Lower leg skin (tissue), 4 donors: ENCODE measurements at regions not wholly inside any gene's neighbourhood (a gene's known extent, or its start where the extent isn't known, plus 50 kb on each side); places are given as distances from the start of the nearest gene placed in this dataset.

Source experiments
- DNase-seq, 2 donors: peaks; one replicate each; pipeline ENCODE4 v3.0.0-alpha.2; 2019; ENCODE audit warnings: low spot score in 2 of 2
- H3K4me3 ChIP-seq: fragments of 200-600 bp; sonication (generic); 2 replicates; pipeline ENCODE4 v1.5.1; 2017; ENCODE audit warnings: mild to moderate bottlenecking, low read depth; ENCODE audit not compliant: poor library complexity, severe bottlenecking
- POLR2A ChIP-seq, 2 donors: fragments of 450-650 bp; IDR thresholded peaks; one replicate each; pipeline ENCODE4 v1.6.1; 2016 to 2017; ENCODE audit warnings: antibody characterized with exemption in 2 of 2, mild to moderate bottlenecking in 1 of 2, moderate library complexity in 1 of 2
- WGBS, 2 donors: methylation state at CpG; one replicate each; pipeline ENCODE4 v1.1.5; 2018; 5-methylcytosine and 5-hydroxymethylcytosine counted together
- intact Hi-C: fragments of 100-400 bp; cut with DNase I; formaldehyde crosslinking; loops from one replicate; pipeline ENCODE4 v1.15.0; 2023; ENCODE audit warnings: low total_unique reads
- TF ChIP-seq, protein P1 (sequence below), 3 donors: fragments of 450-650 bp; IDR thresholded peaks; one replicate each; pipeline ENCODE4 v1.5.1; 2016; ENCODE audit warnings: antibody characterized with exemption in 3 of 3, mild to moderate bottlenecking in 3 of 3, moderate library complexity in 2 of 3

DNA sequence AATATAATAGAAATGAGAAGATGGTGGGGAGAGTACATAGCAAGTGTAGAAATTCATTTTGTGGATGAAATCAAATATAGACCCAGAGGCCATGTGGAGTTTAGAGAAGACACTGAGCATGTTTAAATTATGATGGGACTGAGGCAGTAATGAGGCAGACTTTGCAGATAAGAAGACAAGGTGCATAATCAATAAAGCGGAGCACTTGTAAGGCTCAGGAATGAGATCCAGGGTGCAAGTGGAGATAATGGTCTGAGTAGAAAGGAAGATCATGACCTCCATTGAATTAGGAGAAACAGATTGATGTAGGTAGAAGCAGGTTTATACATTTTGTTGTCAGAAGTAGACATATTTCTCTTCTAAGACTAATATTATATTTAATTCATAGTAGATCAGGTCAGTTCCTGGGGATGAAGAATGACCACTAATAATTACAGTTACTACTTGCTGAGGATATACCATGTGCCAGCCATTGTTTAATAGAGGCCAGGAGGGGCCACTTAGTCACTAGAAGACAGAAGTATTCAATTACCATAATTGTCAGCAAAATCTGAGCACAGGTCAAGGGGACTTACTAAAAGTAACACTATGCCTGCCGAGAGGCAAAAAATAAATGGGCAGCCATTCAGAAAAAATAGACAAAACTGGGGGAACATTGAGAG, 479.8 kb downstream of the DNAH5 start:
- no peak overlapping the region for H3K4me3 ChIP-seq
- TF ChIP-seq POLR2A (IDR thresholded peaks at IDR 0.05), result no peak
- TF ChIP-seq, protein P1, sequence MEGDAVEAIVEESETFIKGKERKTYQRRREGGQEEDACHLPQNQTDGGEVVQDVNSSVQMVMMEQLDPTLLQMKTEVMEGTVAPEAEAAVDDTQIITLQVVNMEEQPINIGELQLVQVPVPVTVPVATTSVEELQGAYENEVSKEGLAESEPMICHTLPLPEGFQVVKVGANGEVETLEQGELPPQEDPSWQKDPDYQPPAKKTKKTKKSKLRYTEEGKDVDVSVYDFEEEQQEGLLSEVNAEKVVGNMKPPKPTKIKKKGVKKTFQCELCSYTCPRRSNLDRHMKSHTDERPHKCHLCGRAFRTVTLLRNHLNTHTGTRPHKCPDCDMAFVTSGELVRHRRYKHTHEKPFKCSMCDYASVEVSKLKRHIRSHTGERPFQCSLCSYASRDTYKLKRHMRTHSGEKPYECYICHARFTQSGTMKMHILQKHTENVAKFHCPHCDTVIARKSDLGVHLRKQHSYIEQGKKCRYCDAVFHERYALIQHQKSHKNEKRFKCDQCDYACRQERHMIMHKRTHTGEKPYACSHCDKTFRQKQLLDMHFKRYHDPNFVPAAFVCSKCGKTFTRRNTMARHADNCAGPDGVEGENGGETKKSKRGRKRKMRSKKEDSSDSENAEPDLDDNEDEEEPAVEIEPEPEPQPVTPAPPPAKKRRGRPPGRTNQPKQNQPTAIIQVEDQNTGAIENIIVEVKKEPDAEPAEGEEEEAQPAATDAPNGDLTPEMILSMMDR (IDR thresholded peaks at IDR 0.05), result no peak
- no peak for DNase-seq
- intact Hi-C loops, result no loop called here
- WGBS, 2 donors, result 80 to 83% methylated on average over 2 of the region's 2 CpGs

DNA sequence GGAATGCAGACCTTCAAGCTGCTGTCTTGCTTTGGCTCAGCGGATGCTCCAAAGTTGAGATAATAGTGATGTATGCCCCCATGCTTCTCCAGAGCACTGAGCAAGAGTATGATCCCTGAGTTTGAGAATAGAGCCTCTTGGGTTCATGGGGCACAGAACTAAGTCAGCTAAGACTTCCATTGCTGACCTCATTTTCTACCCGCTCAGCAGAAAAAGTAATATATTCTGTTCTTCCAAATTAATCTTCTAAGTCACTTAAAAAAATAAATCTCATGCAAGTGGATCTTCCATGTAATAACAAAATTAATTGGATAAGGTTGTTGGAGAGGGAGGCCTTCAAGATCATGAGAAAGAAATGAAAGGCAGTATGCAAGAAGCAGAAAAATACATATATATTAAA, 483.9 kb downstream of the DNAH5 start:
- DNase-seq, result no peak
- intact Hi-C loops, result no loop called here
- no peak overlapping the region for H3K4me3 ChIP-seq
- TF ChIP-seq, protein P1 (IDR thresholded peaks at IDR 0.05), result no peak
- no peak for TF ChIP-seq POLR2A (IDR thresholded peaks at IDR 0.05)
- 72 to 77% methylated on average over 2 of the region's 2 CpGs for WGBS, 2 donors

DNA sequence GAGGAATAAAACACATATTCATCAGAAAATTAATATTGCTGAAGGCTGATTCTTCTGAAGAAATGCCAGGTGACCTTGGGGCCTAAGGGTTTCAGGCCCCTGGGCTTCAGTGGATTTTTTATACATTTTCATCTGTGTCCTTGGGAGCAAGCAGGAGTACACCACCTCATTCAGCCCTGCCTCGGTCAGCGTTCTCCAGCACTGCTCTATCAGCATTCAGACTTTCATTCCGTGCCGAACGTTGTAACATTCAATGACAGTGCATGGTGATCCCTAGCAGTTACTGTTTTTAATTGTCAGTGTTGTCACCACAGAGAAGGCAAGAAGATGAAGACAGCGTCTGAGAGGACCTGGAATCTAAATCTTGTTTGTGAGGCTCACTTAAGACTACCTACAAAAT, 490.4 kb downstream of the DNAH5 start:
- intact Hi-C loops, result no loop called here
- TF ChIP-seq, protein P1 (IDR thresholded peaks at IDR 0.05), result no peak
- no peak for TF ChIP-seq POLR2A (IDR thresholded peaks at IDR 0.05)
- no peak overlapping the region for H3K4me3 ChIP-seq
- 76 to 89% methylated on average over 6 of the region's 6 CpGs for WGBS, 2 donors
- DNase-seq, result no peak

DNA sequence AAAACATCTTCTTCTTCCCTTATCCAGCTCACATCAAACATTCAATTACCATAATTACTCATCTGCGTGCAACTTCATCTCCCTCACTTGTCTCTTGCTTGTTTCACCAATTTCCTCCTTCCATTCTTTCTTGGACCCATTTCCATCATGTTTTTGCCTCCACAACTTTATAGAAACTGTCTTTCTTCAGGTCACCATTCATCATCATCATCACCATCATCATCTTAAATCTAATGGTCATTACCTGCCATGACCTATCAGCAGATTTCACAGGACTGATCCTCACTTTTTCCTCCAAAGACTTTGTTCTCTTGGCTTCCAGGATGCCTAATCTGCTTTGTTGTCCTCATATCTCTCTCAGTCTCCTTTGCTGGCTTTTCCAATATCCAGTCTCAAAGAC, 495.6 kb downstream of the DNAH5 start:
- intact Hi-C loops, result no loop called here
- no peak for DNase-seq
- H3K4me3 ChIP-seq, result no peak overlapping the region
- WGBS, 2 donors, result 77 to 89% methylated on average over 1 of the region's 1 CpG
- TF ChIP-seq, protein P1 (IDR thresholded peaks at IDR 0.05), result no peak
- TF ChIP-seq POLR2A (IDR thresholded peaks at IDR 0.05), result no peak

DNA sequence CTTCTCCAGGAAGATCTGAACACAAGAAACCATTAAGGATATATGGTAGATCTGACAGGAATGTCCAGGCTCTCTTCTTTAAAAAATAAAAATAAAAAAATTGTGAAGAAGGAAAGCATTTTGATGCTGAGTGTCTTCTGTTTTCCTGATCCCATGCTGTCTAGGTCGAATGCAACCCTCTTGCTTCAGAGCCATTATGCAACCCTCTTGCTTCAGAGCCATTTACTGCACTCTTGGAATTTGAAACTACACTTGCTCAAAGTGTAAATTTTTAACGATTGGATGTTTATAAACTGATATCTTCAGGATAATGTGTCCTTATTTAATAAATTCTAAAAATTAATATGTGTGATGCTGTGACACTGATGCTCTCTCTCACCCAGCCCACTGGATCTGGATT, 505.1 kb downstream of the DNAH5 start:
- 59 to 66% methylated on average over 2 of the region's 2 CpGs for WGBS, 2 donors
- TF ChIP-seq, protein P1 (IDR thresholded peaks at IDR 0.05), result no peak
- TF ChIP-seq POLR2A (IDR thresholded peaks at IDR 0.05), result no peak
- H3K4me3 ChIP-seq, result no peak overlapping the region
- no peak for DNase-seq
- intact Hi-C loops, result no loop called here
